Nucleus accumbens (tissue), 56 donors: ENCODE measurements at regions not wholly inside any gene's neighbourhood (a gene's known extent, or its start where the extent isn't known, plus 50 kb on each side); places are given as distances from the start of the nearest gene placed in this dataset.

Experiments
- DNase-seq, 56 donors: peaks; one replicate each; lab custom pipeline; 2025; lab: John Stamatoyannopoulos, UW

- no peak for DNase-seq
Measured at GRCh38 chr6:146901940-146902816, 302.0 kb upstream of the STXBP5 start.

- no peak for DNase-seq
Measured at GRCh38 chr6:146902846-146903245, 301.4 kb upstream of the STXBP5 start.

- no peak for DNase-seq
Measured at GRCh38 chr6:146903451-146903850, 300.8 kb upstream of the STXBP5 start.

- DNase-seq = peak in 6 of 56 donors; percentile 2 to 13 (median 8)
Measured at GRCh38 chr6:146904596-146904995, 299.6 kb upstream of the STXBP5 start.

- peak in 7 of 56 donors; percentile 1 to 25 (median 5) for DNase-seq
Measured at GRCh38 chr6:146905181-146905704, 299.0 kb upstream of the STXBP5 start.

- DNase-seq = no peak
Measured at GRCh38 chr6:146908786-146909185, 295.4 kb upstream of the STXBP5 start.

- DNase-seq = no peak
Measured at GRCh38 chr6:146909376-146909775, 294.8 kb upstream of the STXBP5 start.

- DNase-seq = no peak
Measured at GRCh38 chr6:146909886-146910285, 294.3 kb upstream of the STXBP5 start.

GRCh38 chr6:146910611-146911010 is 293.6 kb upstream of the STXBP5 start:
- DNase-seq = no peak

- no peak for DNase-seq
Measured at GRCh38 chr6:146911635-146912215, 292.5 kb upstream of the STXBP5 start.

GRCh38 chr6:146912730-146913685 is 291.2 kb upstream of the STXBP5 start:
- DNase-seq = no peak

GRCh38 chr6:146913842-146914488 is 290.3 kb upstream of the STXBP5 start:
- peak in 30 of 56 donors; percentile 2 to 69 (median 19) for DNase-seq

GRCh38 chr6:146914489-146915483 is 289.4 kb upstream of the STXBP5 start:
- peak in 1 of 56 donors; percentile 17 for DNase-seq

- no peak for DNase-seq
Measured at GRCh38 chr6:146915671-146916127, 288.5 kb upstream of the STXBP5 start.

- no peak for DNase-seq
Measured at GRCh38 chr6:146916435-146917025, 287.7 kb upstream of the STXBP5 start.

- no peak for DNase-seq
Measured at GRCh38 chr6:146917182-146917581, 287.0 kb upstream of the STXBP5 start.

GRCh38 chr6:146917979-146918378 is 286.2 kb upstream of the STXBP5 start:
- no peak for DNase-seq

- DNase-seq = no peak
Measured at GRCh38 chr6:146919017-146919416, 285.2 kb upstream of the STXBP5 start.
